Upper lobe of left lung (tissue), 4 donors: ENCODE measurements at regions not wholly inside any gene's neighbourhood (a gene's known extent, or its start where the extent isn't known, plus 50 kb on each side); places are given as distances from the start of the nearest gene placed in this dataset.
"Not testable (repeated sequence)": the region's sequence is repeated elsewhere in the genome, so short reads cannot be mapped to it uniquely, and the experiment has no call there.

ENCODE experiments used
- CTCF ChIP-seq, 6 experiments: fragments of 450-650 bp in 4 of 6; fragments of 200-600 bp in 2 of 6; sonication (generic) in 2 of 6; IDR thresholded peaks; one replicate each; pipeline ENCODE4 v1.5.1; 2016 to 2019; ENCODE audit warnings: antibody characterized with exemption in 6 of 6
- EP300 ChIP-seq, 4 donors: sonication (generic); formaldehyde crosslinking; IDR thresholded peaks; one replicate each; pipeline ENCODE4 v1.5.1; 2017; ENCODE audit warnings: antibody characterized with exemption in 4 of 4, control low read depth in 2 of 4
- POLR2A ChIP-seq, 4 donors: fragments of 450-650 bp; IDR thresholded peaks; one replicate each; pipeline ENCODE4 v1.5.1; 2016 to 2017; ENCODE audit warnings: antibody characterized with exemption in 4 of 4, mild to moderate bottlenecking in 2 of 4
- POLR2AphosphoS5 ChIP-seq, 2 donors: sonication (generic); formaldehyde crosslinking; IDR thresholded peaks; one replicate each; pipeline ENCODE4 v1.5.1; 2017; ENCODE audit warnings: antibody characterized with exemption in 2 of 2

- not testable (repeated sequence) for TF ChIP-seq POLR2AphosphoS5, EP300, CTCF, POLR2A (IDR thresholded peaks at IDR 0.05)
Measured at GRCh38 chr2:87658357-87658756, 89.5 kb upstream of the PLGLB2 start.
